ENCODE measurements at regions not wholly inside any gene's neighbourhood (a gene's known extent, or its start where the extent isn't known, plus 50 kb on each side); places are given as distances from the start of the nearest gene placed in this dataset.
A peak's percentile ranks its signal among the peaks of the same experiment; 100 is the strongest.

GRCh38 chr11:26244207-26244606 lies 87.7 kb upstream of the ANO3 start:
- H3K4me3 ChIP-seq (replicated peaks in 1 of 2; ENCODE audit: low read depth in 2 of 2, low read length in 2 of 2) = no peak overlapping the region
- peak; percentile 77 to 87 for DNase-seq (ENCODE audit: low read depth in 2 of 2)
- TF ChIP-seq CTCF (IDR thresholded peaks at IDR 0.05; ENCODE audit: low read depth, low read length) = no peak

GRCh38 chr11:26245046-26245445 lies 86.9 kb upstream of the ANO3 start:
- peak; percentile 48 to 88 for DNase-seq (ENCODE audit: low read depth in 2 of 2)
- TF ChIP-seq CTCF (IDR thresholded peaks at IDR 0.05; ENCODE audit: low read depth, low read length) = no peak
- no peak overlapping the region for H3K4me3 ChIP-seq (replicated peaks in 1 of 2; ENCODE audit: low read depth in 2 of 2, low read length in 2 of 2)

GRCh38 chr11:26247340-26247739 lies 84.6 kb upstream of the ANO3 start:
- no peak for TF ChIP-seq CTCF (IDR thresholded peaks at IDR 0.05; ENCODE audit: low read depth, low read length)
- H3K4me3 ChIP-seq (replicated peaks in 1 of 2; ENCODE audit: low read depth in 2 of 2, low read length in 2 of 2) = no peak overlapping the region
- DNase-seq (ENCODE audit: low read depth in 2 of 2) = peak; percentile 41 to 88

- TF ChIP-seq CTCF (IDR thresholded peaks at IDR 0.05; ENCODE audit: low read depth, low read length) = no peak
- DNase-seq (ENCODE audit: low read depth in 2 of 2) = no peak
- H3K4me3 ChIP-seq (replicated peaks in 1 of 2; ENCODE audit: low read depth in 2 of 2, low read length in 2 of 2) = no peak overlapping the region
Observed at GRCh38 chr11:26248661-26249060, 83.3 kb upstream of the ANO3 start.

- no peak overlapping the region for H3K4me3 ChIP-seq (replicated peaks in 1 of 2; ENCODE audit: low read depth in 2 of 2, low read length in 2 of 2)
- TF ChIP-seq CTCF (IDR thresholded peaks at IDR 0.05; ENCODE audit: low read depth, low read length) = no peak
- DNase-seq (ENCODE audit: low read depth in 2 of 2) = no peak
Observed at GRCh38 chr11:26254378-26254777, 77.6 kb upstream of the ANO3 start.

- no peak overlapping the region for H3K4me3 ChIP-seq (replicated peaks in 1 of 2; ENCODE audit: low read depth in 2 of 2, low read length in 2 of 2)
- TF ChIP-seq CTCF (IDR thresholded peaks at IDR 0.05; ENCODE audit: low read depth, low read length) = no peak
- DNase-seq (ENCODE audit: low read depth in 2 of 2) = no peak
Observed at GRCh38 chr11:26263769-26264168, 68.2 kb upstream of the ANO3 start.

- TF ChIP-seq CTCF (IDR thresholded peaks at IDR 0.05; ENCODE audit: low read depth, low read length) = no peak
- no peak overlapping the region for H3K4me3 ChIP-seq (replicated peaks in 1 of 2; ENCODE audit: low read depth in 2 of 2, low read length in 2 of 2)
- DNase-seq (ENCODE audit: low read depth in 2 of 2) = no peak
Observed at GRCh38 chr11:26264266-26264665, 67.7 kb upstream of the ANO3 start.
